GM06990 (cell line): ENCODE measurements at regions not wholly inside any gene's neighbourhood (a gene's known extent, or its start where the extent isn't known, plus 50 kb on each side); places are given as distances from the start of the nearest gene placed in this dataset.

Source experiments
- DNase-seq: peaks from one replicate; pipeline ENCODE4 v3.0.0-alpha.2; 2011; ENCODE audit not compliant: insufficient read length; ENCODE audit errors: extremely low read depth
- H3K27me3 ChIP-seq: replicated peaks from 2 replicates; pipeline ENCODE4 v1.6.0; 2011; ENCODE audit warnings: low read length; ENCODE audit not compliant: control insufficient read depth, insufficient read depth
- H3K36me3 ChIP-seq: 2 replicates; pipeline ENCODE4 v1.5.1; 2011; ENCODE audit warnings: low read length; ENCODE audit not compliant: control insufficient read depth, insufficient read depth
- H3K4me3 ChIP-seq: replicated peaks from 2 replicates; pipeline ENCODE4 v1.5.1; 2011; ENCODE audit warnings: low read depth, mild to moderate bottlenecking, control low read depth, low read length
- TF ChIP-seq, protein P1 (sequence below): IDR thresholded peaks from 2 replicates; pipeline ENCODE4 v1.5.1; 2011; ENCODE audit warnings: low read length, control low read depth, mild to moderate bottlenecking, inconsistent platforms; ENCODE audit not compliant: insufficient read depth, poor library complexity, severe bottlenecking

DNA sequence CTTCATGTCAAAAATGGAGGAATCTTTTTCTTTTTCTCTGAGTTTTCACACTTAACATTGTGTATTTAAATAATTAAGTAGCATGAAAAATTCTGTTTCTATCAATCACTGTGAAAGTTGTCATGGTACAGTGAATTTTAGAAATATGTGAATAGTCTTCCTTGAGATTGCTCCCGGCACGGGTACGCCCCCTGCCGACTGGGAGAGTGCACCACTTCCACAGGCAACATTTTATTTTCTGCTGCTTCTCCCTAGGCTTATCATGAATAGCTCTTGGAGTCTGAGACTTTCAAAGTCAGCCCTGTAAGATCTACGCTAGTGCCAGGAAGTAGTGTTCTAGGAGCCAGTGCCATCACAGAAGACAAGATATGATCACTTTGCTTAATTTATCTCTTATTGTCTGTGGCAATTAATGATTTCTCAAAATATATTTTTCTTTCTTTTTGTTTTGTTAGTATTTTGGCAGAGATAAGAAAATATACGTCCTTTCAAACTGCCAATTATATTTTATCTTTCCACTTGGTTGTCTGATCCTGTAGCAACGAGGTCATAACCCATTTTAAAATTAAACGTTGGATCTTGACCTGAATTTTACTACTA, 763.8 kb upstream of the AADAT start:
- peak; percentile 13 for DNase-seq
- Histone ChIP-seq H3K36me3 (no peaks in the 10 kb centered on the region), H3K4me3 (no peak overlapping the region), H3K27me3 (no peaks in the 10 kb centered on the region)
- TF ChIP-seq, protein P1, sequence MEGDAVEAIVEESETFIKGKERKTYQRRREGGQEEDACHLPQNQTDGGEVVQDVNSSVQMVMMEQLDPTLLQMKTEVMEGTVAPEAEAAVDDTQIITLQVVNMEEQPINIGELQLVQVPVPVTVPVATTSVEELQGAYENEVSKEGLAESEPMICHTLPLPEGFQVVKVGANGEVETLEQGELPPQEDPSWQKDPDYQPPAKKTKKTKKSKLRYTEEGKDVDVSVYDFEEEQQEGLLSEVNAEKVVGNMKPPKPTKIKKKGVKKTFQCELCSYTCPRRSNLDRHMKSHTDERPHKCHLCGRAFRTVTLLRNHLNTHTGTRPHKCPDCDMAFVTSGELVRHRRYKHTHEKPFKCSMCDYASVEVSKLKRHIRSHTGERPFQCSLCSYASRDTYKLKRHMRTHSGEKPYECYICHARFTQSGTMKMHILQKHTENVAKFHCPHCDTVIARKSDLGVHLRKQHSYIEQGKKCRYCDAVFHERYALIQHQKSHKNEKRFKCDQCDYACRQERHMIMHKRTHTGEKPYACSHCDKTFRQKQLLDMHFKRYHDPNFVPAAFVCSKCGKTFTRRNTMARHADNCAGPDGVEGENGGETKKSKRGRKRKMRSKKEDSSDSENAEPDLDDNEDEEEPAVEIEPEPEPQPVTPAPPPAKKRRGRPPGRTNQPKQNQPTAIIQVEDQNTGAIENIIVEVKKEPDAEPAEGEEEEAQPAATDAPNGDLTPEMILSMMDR = peak; percentile 86

DNA sequence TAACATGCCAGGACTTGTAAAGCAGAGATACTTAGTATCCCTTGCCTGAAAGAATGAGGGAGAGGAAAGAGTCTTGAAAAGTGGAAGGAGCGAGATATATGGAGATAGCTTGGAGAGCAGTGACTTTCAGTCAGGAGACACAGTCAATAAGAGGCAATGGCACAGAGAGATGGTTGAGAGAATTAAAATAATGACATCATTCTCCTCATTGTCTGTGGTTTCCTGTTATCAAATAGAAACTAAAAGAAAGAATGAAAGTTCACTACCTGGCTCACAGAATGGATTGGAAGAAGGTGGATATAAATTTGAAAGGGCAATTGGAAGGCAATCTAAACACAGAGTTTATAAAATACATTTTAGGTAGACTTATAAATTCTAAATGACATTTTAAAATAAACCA, 760.2 kb upstream of the AADAT start:
- Histone ChIP-seq H3K36me3 (no peaks in the 10 kb centered on the region), H3K27me3 (no peaks in the 10 kb centered on the region; the same call in 1 of the 2 replicates), H3K4me3 (no peak overlapping the region)
- TF ChIP-seq, protein P1 = no peak
- DNase-seq = peak; percentile 19

DNA sequence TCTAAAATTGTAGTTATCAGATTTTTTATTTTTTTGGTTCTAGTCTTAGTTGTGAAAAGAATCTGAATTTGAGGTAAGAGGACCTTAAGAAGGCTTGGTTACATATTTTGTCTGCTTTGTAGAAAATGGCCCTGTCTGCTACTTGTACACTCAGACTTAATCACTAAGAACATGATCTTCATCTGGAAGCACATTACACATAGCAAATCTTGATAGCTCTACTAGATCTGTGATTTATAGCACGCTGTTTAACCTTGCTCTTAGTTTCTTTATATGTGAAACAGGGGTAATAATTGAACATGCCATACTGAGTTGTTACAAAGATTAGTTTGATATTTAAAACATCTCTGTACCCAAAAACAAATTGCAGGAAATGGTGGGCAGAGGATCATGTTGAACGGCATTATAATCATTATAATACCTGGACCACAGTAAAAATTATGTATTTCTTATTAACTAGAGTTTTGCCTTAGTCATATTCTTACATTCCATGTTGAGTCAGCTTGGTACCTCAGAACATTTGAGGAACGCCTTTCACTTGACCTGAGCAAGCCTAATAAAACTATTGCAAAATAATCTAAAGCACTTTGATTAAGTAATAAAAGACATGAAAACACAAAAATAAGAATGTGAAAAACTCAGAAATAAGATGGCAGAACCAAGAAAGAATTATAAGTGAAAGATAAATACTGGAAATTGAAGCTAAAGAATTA, 738.0 kb upstream of the AADAT start:
- TF ChIP-seq, protein P1 = no peak
- Histone ChIP-seq H3K36me3 (no peaks in the 10 kb centered on the region), H3K27me3 (no peaks in the 10 kb centered on the region), H3K4me3 (no peak overlapping the region)
- no peak for DNase-seq

DNA sequence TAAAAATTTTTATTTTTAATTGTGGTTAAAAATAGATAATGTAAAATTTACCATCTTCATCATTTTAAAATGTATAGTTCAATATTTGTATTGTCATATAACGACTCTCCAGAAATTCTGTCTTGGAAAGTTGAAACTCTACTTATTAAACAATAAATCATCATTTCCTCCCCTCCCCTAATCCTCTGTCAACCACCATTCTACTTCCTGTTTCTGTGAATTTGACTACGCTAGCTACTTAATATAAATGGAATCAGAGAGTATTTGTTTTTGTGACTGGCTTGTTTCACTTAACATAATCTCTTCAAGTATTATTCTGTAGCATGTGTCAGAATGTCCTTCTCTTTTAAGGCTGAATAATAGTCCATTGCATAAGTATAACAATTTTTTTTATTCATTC, 729.0 kb upstream of the AADAT start:
- no peak for DNase-seq
- Histone ChIP-seq H3K27me3 (no peaks in the 10 kb centered on the region), H3K36me3 (no peaks in the 10 kb centered on the region), H3K4me3 (no peak overlapping the region)
- TF ChIP-seq, protein P1 = no peak

DNA sequence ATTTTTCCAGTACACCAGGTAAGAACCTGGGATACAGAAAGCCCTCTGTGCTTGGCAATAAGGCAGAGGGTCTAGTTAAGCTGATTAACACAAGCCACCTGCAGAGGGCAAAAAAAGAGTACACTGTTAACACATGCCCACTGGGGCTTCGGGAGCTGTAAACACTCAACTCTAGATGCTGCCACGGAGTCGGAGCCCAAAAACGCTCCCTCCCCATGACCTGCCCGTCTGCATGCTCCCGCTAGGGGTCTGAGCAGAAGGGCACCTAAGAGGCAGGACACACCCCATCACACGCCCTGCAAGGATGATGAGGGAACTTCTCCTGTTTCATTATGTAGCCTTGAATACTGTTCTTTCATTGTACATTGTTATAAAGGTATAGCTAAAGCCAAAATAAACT, 715.6 kb upstream of the AADAT start:
- Histone ChIP-seq H3K4me3 (no peak overlapping the region), H3K27me3 (no peaks in the 10 kb centered on the region), H3K36me3 (no peaks in the 10 kb centered on the region)
- DNase-seq = no peak
- TF ChIP-seq, protein P1 = no peak
